PC-9 (cell line): ENCODE measurements at regions not wholly inside any gene's neighbourhood (a gene's known extent, or its start where the extent isn't known, plus 50 kb on each side); places are given as distances from the start of the nearest gene placed in this dataset.

Experiments used
- BruUV-seq: library from RNA; stranded (reverse); fragments of 400-500 nt; replicated peaks from 2 replicates; lab custom pipeline; 2021; lab: Mats Ljungman, UMichigan
- CTCF ChIA-PET: fragments of 300-600 bp; sonication (Branson Sonifier 250); formaldehyde crosslinking; loops from one replicate; lab custom pipeline; 2022; ENCODE audit warnings: antibody characterized with exemption; lab: Charles Lee
- POLR2A ChIA-PET: fragments of 300-600 bp; sonication (Branson Sonifier 250); formaldehyde crosslinking; loops from one replicate; lab custom pipeline; 2022; ENCODE audit warnings: antibody characterized with exemption; ENCODE audit not compliant: unreplicated experiment; lab: Charles Lee
- DNase-seq, 2 experiments: peaks; one replicate each; pipeline versions ENCODE4 v3.0.0 to v3.0.0-alpha.2; 2015 to 2022; ENCODE audit warnings: mixed read lengths in 1 of 2
- H2AFZ ChIP-seq: fragments of 200-600 bp; sonication (generic); 2 replicates; pipeline ENCODE4 v1.8.1; 2017; ENCODE audit warnings: antibody characterized with exemption
- H3F3A ChIP-seq: fragments of 200-600 bp; sonication (generic); 2 replicates; pipeline ENCODE4 v1.8.1; 2017; ENCODE audit warnings: antibody characterized with exemption, mild to moderate bottlenecking, low read depth; ENCODE audit not compliant: insufficient read depth
- H3K27ac ChIP-seq: fragments of 200-600 bp; sonication (generic); 2 replicates; pipeline ENCODE4 v1.6.1; 2016; ENCODE audit warnings: mixed run types
- H3K27me3 ChIP-seq: fragments of 200-600 bp; sonication (generic); 2 replicates; pipeline ENCODE4 v1.6.1; 2016; ENCODE audit warnings: low read depth, mixed run types; ENCODE audit not compliant: insufficient read depth
- H3K36me3 ChIP-seq: fragments of 200-600 bp; sonication (generic); 2 replicates; pipeline ENCODE4 v1.6.1; 2016; ENCODE audit warnings: low read depth, mixed run types
- H3K4me1 ChIP-seq: fragments of 200-600 bp; sonication (generic); replicated peaks from 2 replicates; pipeline ENCODE4 v1.6.1; 2016; ENCODE audit warnings: mixed run types; ENCODE audit not compliant: insufficient read depth
- H3K4me2 ChIP-seq: fragments of 200-600 bp; sonication (generic); 2 replicates; pipeline ENCODE4 v1.6.1; 2017; ENCODE audit warnings: mixed run types
- H3K4me3 ChIP-seq: fragments of 200-600 bp; sonication (generic); 2 replicates; pipeline ENCODE4 v1.6.1; 2016; ENCODE audit warnings: mixed run types
- H3K79me2 ChIP-seq: fragments of 200-600 bp; sonication (generic); 2 replicates; pipeline ENCODE4 v1.6.1; 2017; ENCODE audit warnings: low read depth, mixed run types
- H3K9me2 ChIP-seq: fragments of 200-600 bp; sonication (generic); 2 replicates; pipeline ENCODE4 v1.8.1; 2017; ENCODE audit warnings: mild to moderate bottlenecking; ENCODE audit not compliant: insufficient read depth
- H3K9me3 ChIP-seq: fragments of 200-600 bp; sonication (generic); 2 replicates; pipeline ENCODE4 v1.8.1; 2016; ENCODE audit warnings: low read depth; ENCODE audit not compliant: insufficient read depth
- H4K20me1 ChIP-seq: fragments of 200-600 bp; sonication (generic); 2 replicates; pipeline ENCODE4 v1.8.1; 2017; ENCODE audit not compliant: insufficient read depth
- EZH2 ChIP-seq: fragments of 200-600 bp; sonication (generic); IDR thresholded peaks from 2 replicates; pipeline ENCODE4 v1.8.0; 2017; ENCODE audit warnings: antibody characterized with exemption, low read depth
- intact Hi-C: fragments of 100-400 bp; cut with micrococcal nuclease; formaldehyde crosslinking; loops from one replicate; pipeline ENCODE4 v1.10.0; 2022; ENCODE audit not compliant: unreplicated experiment
- TF ChIP-seq, protein P1 (sequence below): fragments of 200-600 bp; sonication (generic); conservative IDR thresholded peaks from 2 replicates; pipeline ENCODE4 v1.6.1; 2017; ENCODE audit warnings: mixed run types, antibody characterized with exemption, mild to moderate bottlenecking, moderate library complexity

- POLR2A ChIA-PET: no interaction called here
- TF ChIP-seq, protein P1, sequence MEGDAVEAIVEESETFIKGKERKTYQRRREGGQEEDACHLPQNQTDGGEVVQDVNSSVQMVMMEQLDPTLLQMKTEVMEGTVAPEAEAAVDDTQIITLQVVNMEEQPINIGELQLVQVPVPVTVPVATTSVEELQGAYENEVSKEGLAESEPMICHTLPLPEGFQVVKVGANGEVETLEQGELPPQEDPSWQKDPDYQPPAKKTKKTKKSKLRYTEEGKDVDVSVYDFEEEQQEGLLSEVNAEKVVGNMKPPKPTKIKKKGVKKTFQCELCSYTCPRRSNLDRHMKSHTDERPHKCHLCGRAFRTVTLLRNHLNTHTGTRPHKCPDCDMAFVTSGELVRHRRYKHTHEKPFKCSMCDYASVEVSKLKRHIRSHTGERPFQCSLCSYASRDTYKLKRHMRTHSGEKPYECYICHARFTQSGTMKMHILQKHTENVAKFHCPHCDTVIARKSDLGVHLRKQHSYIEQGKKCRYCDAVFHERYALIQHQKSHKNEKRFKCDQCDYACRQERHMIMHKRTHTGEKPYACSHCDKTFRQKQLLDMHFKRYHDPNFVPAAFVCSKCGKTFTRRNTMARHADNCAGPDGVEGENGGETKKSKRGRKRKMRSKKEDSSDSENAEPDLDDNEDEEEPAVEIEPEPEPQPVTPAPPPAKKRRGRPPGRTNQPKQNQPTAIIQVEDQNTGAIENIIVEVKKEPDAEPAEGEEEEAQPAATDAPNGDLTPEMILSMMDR: no peak
- TF ChIP-seq EZH2: no peak
- Histone ChIP-seq H3K4me3 (no peak overlapping the region), H3F3A (no peaks in the 10 kb centered on the region), H4K20me1 (no peaks in the 10 kb centered on the region), H3K27me3 (no peaks in the 10 kb centered on the region), H3K4me1 (no peaks in the 10 kb centered on the region), H3K9me2 (no peaks in the 10 kb centered on the region), H3K36me3 (no peaks in the 10 kb centered on the region), H2AFZ (no peak overlapping the region), H3K4me2 (no peak overlapping the region), H3K79me2 (no peaks in the 10 kb centered on the region), H3K9me3 (0 out of 2 replicates have a peak, but pooled peaks cover 4% of the 10 kb centered on the region), H3K27ac (no peak overlapping the region)
- CTCF ChIA-PET: no interaction called here
- DNase-seq: no peak
- intact Hi-C loops: no loop called here
- BruUV-seq: no TSS peak
These were observed 168.2 kb upstream of the LRP1B start for GRCh38 chr2:142299021-142299420.

GRCh38 chr2:142294225-142294624, 163.4 kb upstream of the LRP1B start:
- Histone ChIP-seq H3K4me1 (no peaks in the 10 kb centered on the region), H3K27ac (no peak overlapping the region), H3K79me2 (no peaks in the 10 kb centered on the region), H3K9me2 (no peaks in the 10 kb centered on the region; the same call in 1 of the 2 replicates), H3K36me3 (no peaks in the 10 kb centered on the region), H3K4me2 (no peak overlapping the region), H3K9me3 (0 out of 2 replicates have a peak, but pooled peaks cover 4% of the 10 kb centered on the region), H3K4me3 (no peak overlapping the region), H3K27me3 (no peaks in the 10 kb centered on the region), H4K20me1 (no peaks in the 10 kb centered on the region), H2AFZ (no peak overlapping the region), H3F3A (no peaks in the 10 kb centered on the region)
- ChIA-PET POLR2A (no interaction called here), CTCF (no interaction called here)
- no peak for TF ChIP-seq EZH2
- TF ChIP-seq, protein P1: no peak
- no TSS peak for BruUV-seq
- no peak for DNase-seq
- intact Hi-C loops: no loop called here

- Histone ChIP-seq H3K4me1 (no peaks in the 10 kb centered on the region), H3K79me2 (no peaks in the 10 kb centered on the region), H3K27ac (no peak overlapping the region), H3K9me2 (no peaks in the 10 kb centered on the region; the same call in 1 of the 2 replicates), H3K9me3 (0 out of 2 replicates have a peak, but pooled peaks cover 4% of the 10 kb centered on the region), H3K4me2 (no peak overlapping the region), H3F3A (no peaks in the 10 kb centered on the region), H3K27me3 (no peaks in the 10 kb centered on the region), H3K36me3 (no peaks in the 10 kb centered on the region), H3K4me3 (no peak overlapping the region), H2AFZ (no peak overlapping the region), H4K20me1 (no peaks in the 10 kb centered on the region)
- no TSS peak for BruUV-seq
- DNase-seq: no peak
- ChIA-PET POLR2A (no interaction called here), CTCF (no interaction called here)
- no peak for TF ChIP-seq EZH2
- TF ChIP-seq, protein P1: no peak
- intact Hi-C loops: no loop called here
These were observed 161.2 kb upstream of the LRP1B start for GRCh38 chr2:142291969-142292368.
